ENCODE measurements at regions not wholly inside any gene's neighbourhood (a gene's known extent, or its start where the extent isn't known, plus 50 kb on each side); places are given as distances from the start of the nearest gene placed in this dataset.
"Not testable (repeated sequence)": the region's sequence is repeated elsewhere in the genome, so short reads cannot be mapped to it uniquely, and the experiment has no call there.

- H3K27ac ChIP-seq (ENCODE audit: low read length); H3K9me3 ChIP-seq (ENCODE audit: control insufficient read depth, low read depth, low read length); H3K27me3 ChIP-seq (ENCODE audit: control insufficient read depth, insufficient read depth, low read length); H3K36me3 ChIP-seq (ENCODE audit: control insufficient read depth, low read depth, low read length); H3K4me3 ChIP-seq (ENCODE audit: low read length); H3K9ac ChIP-seq (ENCODE audit: low read length); H3K4me1 ChIP-seq (ENCODE audit: control insufficient read depth, low read depth, low read length): not testable (repeated sequence)
These were observed 454.2 kb downstream of the TP53TG3F start for GRCh38 chr16:33913601-33914000.

GRCh38 chr16:33920761-33921545, 461.5 kb downstream of the TP53TG3F start:
- not testable (repeated sequence) for H3K4me3 ChIP-seq (ENCODE audit: low read length); H3K27me3 ChIP-seq (ENCODE audit: control insufficient read depth, insufficient read depth, low read length); H3K9me3 ChIP-seq (ENCODE audit: control insufficient read depth, low read depth, low read length); H3K9ac ChIP-seq (ENCODE audit: low read length); H3K4me1 ChIP-seq (ENCODE audit: control insufficient read depth, low read depth, low read length); H3K27ac ChIP-seq (ENCODE audit: low read length); H3K36me3 ChIP-seq (ENCODE audit: control insufficient read depth, low read depth, low read length)

- not testable (repeated sequence) for H3K4me1 ChIP-seq (ENCODE audit: control insufficient read depth, low read depth, low read length); H3K36me3 ChIP-seq (ENCODE audit: control insufficient read depth, low read depth, low read length); H3K27me3 ChIP-seq (ENCODE audit: control insufficient read depth, insufficient read depth, low read length); H3K9ac ChIP-seq (ENCODE audit: low read length); H3K4me3 ChIP-seq (ENCODE audit: low read length); H3K27ac ChIP-seq (ENCODE audit: low read length); H3K9me3 ChIP-seq (ENCODE audit: control insufficient read depth, low read depth, low read length)
These were observed 463.5 kb downstream of the TP53TG3F start for GRCh38 chr16:33922914-33923313.

GRCh38 chr16:33928026-33928425, 468.6 kb downstream of the TP53TG3F start:
- not testable (repeated sequence) for H3K4me1 ChIP-seq (ENCODE audit: control insufficient read depth, low read depth, low read length); H3K9me3 ChIP-seq (ENCODE audit: control insufficient read depth, low read depth, low read length); H3K36me3 ChIP-seq (ENCODE audit: control insufficient read depth, low read depth, low read length); H3K27me3 ChIP-seq (ENCODE audit: control insufficient read depth, insufficient read depth, low read length); H3K9ac ChIP-seq (ENCODE audit: low read length); H3K27ac ChIP-seq (ENCODE audit: low read length); H3K4me3 ChIP-seq (ENCODE audit: low read length)

GRCh38 chr16:33932191-33932590, 472.8 kb downstream of the TP53TG3F start:
- not testable (repeated sequence) for H3K36me3 ChIP-seq (ENCODE audit: control insufficient read depth, low read depth, low read length); H3K9me3 ChIP-seq (ENCODE audit: control insufficient read depth, low read depth, low read length); H3K4me1 ChIP-seq (ENCODE audit: control insufficient read depth, low read depth, low read length); H3K9ac ChIP-seq (ENCODE audit: low read length); H3K27ac ChIP-seq (ENCODE audit: low read length); H3K27me3 ChIP-seq (ENCODE audit: control insufficient read depth, insufficient read depth, low read length); H3K4me3 ChIP-seq (ENCODE audit: low read length)

- not testable (repeated sequence) for H3K27ac ChIP-seq (ENCODE audit: low read length); H3K4me1 ChIP-seq (ENCODE audit: control insufficient read depth, low read depth, low read length); H3K9ac ChIP-seq (ENCODE audit: low read length); H3K27me3 ChIP-seq (ENCODE audit: control insufficient read depth, insufficient read depth, low read length); H3K36me3 ChIP-seq (ENCODE audit: control insufficient read depth, low read depth, low read length); H3K4me3 ChIP-seq (ENCODE audit: low read length); H3K9me3 ChIP-seq (ENCODE audit: control insufficient read depth, low read depth, low read length)
These were observed 473.6 kb downstream of the TP53TG3F start for GRCh38 chr16:33933039-33933438.

- not testable (repeated sequence) for H3K27ac ChIP-seq (ENCODE audit: low read length); H3K36me3 ChIP-seq (ENCODE audit: control insufficient read depth, low read depth, low read length); H3K9ac ChIP-seq (ENCODE audit: low read length); H3K27me3 ChIP-seq (ENCODE audit: control insufficient read depth, insufficient read depth, low read length); H3K4me1 ChIP-seq (ENCODE audit: control insufficient read depth, low read depth, low read length); H3K4me3 ChIP-seq (ENCODE audit: low read length); H3K9me3 ChIP-seq (ENCODE audit: control insufficient read depth, low read depth, low read length)
These were observed 476.4 kb downstream of the TP53TG3F start for GRCh38 chr16:33935766-33936165.

DNA sequence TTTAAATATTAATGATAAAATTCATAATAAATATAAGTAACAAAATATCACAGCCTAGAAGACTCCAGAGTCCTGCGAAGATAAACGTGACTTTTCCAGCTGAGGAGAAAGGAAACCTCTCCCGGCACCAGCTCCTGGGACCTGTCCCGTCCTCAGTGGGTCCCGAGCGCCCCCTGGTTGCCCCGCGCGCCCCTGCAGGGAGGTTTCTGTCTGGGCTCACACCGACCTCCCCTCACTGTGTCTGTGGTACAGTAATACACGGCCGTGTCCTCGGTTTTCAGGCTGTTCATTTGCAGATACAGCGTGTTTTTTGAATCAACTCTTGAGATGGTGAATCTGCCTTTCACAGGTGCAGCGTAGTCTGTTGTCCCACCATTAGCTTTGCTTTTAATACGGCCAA, 478.7 kb downstream of the TP53TG3F start:
- not testable (repeated sequence) for H3K4me3 ChIP-seq (ENCODE audit: low read length); H3K9ac ChIP-seq (ENCODE audit: low read length); H3K36me3 ChIP-seq (ENCODE audit: control insufficient read depth, low read depth, low read length); H3K27ac ChIP-seq (ENCODE audit: low read length); H3K4me1 ChIP-seq (ENCODE audit: control insufficient read depth, low read depth, low read length); H3K9me3 ChIP-seq (ENCODE audit: control insufficient read depth, low read depth, low read length); H3K27me3 ChIP-seq (ENCODE audit: control insufficient read depth, insufficient read depth, low read length)

DNA sequence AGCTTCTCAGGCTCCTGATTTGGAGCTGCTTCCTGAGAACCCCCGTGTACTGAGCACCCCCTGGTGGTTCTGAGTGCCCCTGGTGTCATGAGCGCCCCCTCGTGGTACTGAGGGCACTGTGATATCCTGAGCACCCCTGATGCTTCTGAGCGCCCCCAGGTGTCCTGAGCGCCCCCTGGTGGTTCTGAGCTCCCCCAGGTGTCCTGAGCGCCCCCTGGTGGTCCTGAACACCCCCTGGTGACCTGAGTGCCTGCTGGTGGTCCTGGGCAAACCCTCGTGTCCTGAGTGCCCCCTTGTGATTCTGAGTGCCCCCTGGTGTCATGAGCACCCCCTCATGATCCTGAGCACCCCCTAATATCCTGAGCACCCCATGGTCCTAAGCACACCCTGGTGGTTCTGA, 502.1 kb downstream of the TP53TG3F start:
- H3K36me3 ChIP-seq (ENCODE audit: control insufficient read depth, low read depth, low read length); H3K27ac ChIP-seq (ENCODE audit: low read length); H3K27me3 ChIP-seq (ENCODE audit: control insufficient read depth, insufficient read depth, low read length); H3K4me3 ChIP-seq (ENCODE audit: low read length); H3K4me1 ChIP-seq (ENCODE audit: control insufficient read depth, low read depth, low read length); H3K9me3 ChIP-seq (ENCODE audit: control insufficient read depth, low read depth, low read length); H3K9ac ChIP-seq (ENCODE audit: low read length): not testable (repeated sequence)

DNA sequence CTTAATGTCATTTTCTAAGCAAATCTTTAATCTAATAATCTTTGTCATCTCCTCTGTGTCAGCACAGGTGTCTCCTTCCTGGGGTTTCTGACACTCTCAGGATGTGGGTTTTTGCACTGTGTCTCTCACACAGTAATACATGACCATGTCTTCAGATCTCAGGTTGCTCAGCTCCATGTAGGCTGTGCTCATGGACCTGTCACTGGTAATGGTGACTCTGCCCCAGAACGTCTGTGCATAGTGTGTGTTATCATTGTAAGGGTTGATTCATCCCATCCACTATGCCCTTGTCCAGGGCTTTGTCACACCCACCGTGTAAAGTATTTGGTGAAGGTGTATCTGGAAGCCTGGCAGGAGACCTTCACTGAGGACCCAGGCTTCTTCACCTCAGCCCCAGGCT, 506.1 kb downstream of the TP53TG3F start:
- H3K9ac ChIP-seq (ENCODE audit: low read length); H3K4me1 ChIP-seq (ENCODE audit: control insufficient read depth, low read depth, low read length); H3K9me3 ChIP-seq (ENCODE audit: control insufficient read depth, low read depth, low read length); H3K27me3 ChIP-seq (ENCODE audit: control insufficient read depth, insufficient read depth, low read length); H3K36me3 ChIP-seq (ENCODE audit: control insufficient read depth, low read depth, low read length); H3K27ac ChIP-seq (ENCODE audit: low read length); H3K4me3 ChIP-seq (ENCODE audit: low read length): not testable (repeated sequence)

DNA sequence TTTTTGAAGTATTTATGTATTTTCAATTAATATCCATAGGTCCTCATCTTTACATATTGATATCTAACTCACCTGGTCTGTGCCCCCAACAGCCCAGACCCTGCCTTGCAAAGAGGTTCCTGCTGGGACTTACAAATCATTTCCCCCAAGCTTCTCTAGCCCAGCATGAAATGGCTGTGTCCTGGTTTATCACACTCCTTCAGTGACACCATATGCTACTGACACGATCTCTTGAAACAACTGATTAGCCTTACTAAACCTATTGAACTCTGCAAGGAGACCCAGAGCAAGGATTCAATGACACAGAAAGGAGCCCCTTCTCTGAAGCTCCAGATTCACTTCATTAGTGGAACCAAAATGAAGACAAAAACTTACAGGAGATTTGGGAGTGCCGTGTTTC, 507.4 kb downstream of the TP53TG3F start:
- H3K4me3 ChIP-seq (ENCODE audit: low read length); H3K4me1 ChIP-seq (ENCODE audit: control insufficient read depth, low read depth, low read length); H3K27ac ChIP-seq (ENCODE audit: low read length); H3K9me3 ChIP-seq (ENCODE audit: control insufficient read depth, low read depth, low read length); H3K27me3 ChIP-seq (ENCODE audit: control insufficient read depth, insufficient read depth, low read length); H3K9ac ChIP-seq (ENCODE audit: low read length); H3K36me3 ChIP-seq (ENCODE audit: control insufficient read depth, low read depth, low read length): not testable (repeated sequence)

DNA sequence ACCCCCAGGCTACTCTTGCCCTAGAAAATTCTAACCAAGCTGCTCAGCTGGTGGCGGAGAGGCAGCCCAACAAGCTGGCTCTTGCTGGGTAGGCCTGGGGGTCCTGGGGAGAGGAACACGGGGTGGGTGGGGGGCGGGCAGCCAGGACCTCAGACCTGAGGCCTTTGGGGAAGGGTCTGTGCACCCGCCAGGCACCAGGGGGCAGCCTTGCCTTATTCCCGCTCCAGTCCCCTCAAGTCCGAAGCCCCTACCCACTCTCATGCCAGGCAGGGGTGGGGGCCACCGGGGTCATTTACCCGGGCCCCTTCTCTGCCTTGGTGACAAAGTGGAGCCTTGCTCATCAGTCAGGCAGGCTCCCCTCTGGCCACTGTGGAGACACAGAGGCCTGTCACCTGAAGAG, 515.1 kb downstream of the TP53TG3F start:
- not testable (repeated sequence) for H3K36me3 ChIP-seq (ENCODE audit: control insufficient read depth, low read depth, low read length); H3K4me1 ChIP-seq (ENCODE audit: control insufficient read depth, low read depth, low read length); H3K9me3 ChIP-seq (ENCODE audit: control insufficient read depth, low read depth, low read length); H3K4me3 ChIP-seq (ENCODE audit: low read length); H3K9ac ChIP-seq (ENCODE audit: low read length); H3K27me3 ChIP-seq (ENCODE audit: control insufficient read depth, insufficient read depth, low read length); H3K27ac ChIP-seq (ENCODE audit: low read length)
